Keratinocyte (primary cell): ENCODE measurements at regions not wholly inside any gene's neighbourhood (a gene's known extent, or its start where the extent isn't known, plus 50 kb on each side); places are given as distances from the start of the nearest gene placed in this dataset.

Experiments used
- DNase-seq: peaks from one replicate; pipeline ENCODE4 v3.0.0-alpha.2; 2011; ENCODE audit warnings: low read depth, missing footprints, low spot score
- FAIRE-seq: peaks from 2 replicates; lab custom pipeline; 2011; peaks lifted over from hg19 to GRCh38; lab: Jason Lieb, UNC
- H2AFZ ChIP-seq: 2 replicates; pipeline ENCODE4 v1.6.0; 2012; ENCODE audit warnings: low read length, control low read depth, inconsistent platforms; ENCODE audit not compliant: control insufficient read depth
- H3K27ac ChIP-seq: 2 replicates; pipeline ENCODE4 v1.5.1; 2011; ENCODE audit warnings: low read length; ENCODE audit not compliant: control insufficient read depth, insufficient read depth
- H3K27me3 ChIP-seq: 3 replicates; pipeline ENCODE4 v1.6.0; 2011; ENCODE audit warnings: low read length; ENCODE audit not compliant: control insufficient read depth, insufficient read depth; ENCODE audit errors: extremely low read depth
- H3K36me3 ChIP-seq, 2 experiments: 2 replicates in 1 of 2; 3 replicates in 1 of 2; pipeline ENCODE4 v1.5.1; 2011; ENCODE audit warnings: low read length in 2 of 2, mild to moderate bottlenecking in 1 of 2; ENCODE audit not compliant: control insufficient read depth in 2 of 2, insufficient read depth in 2 of 2; ENCODE audit errors: extremely low read depth in 1 of 2
- H3K4me1 ChIP-seq: 3 replicates; pipeline ENCODE4 v1.5.1; 2011; ENCODE audit warnings: low read length; ENCODE audit not compliant: control insufficient read depth, insufficient read depth; ENCODE audit errors: extremely low read depth
- H3K4me2 ChIP-seq: 3 replicates; pipeline ENCODE4 v1.6.0; 2011; ENCODE audit warnings: low read depth, low read length; ENCODE audit not compliant: control insufficient read depth, insufficient read depth; ENCODE audit errors: extremely low read depth
- H3K4me3 ChIP-seq, 3 experiments: fragments of 200-600 bp in 1 of 3; sonication (generic) in 1 of 3; 2 replicates in 2 of 3; 3 replicates in 1 of 3; pipeline ENCODE4 v1.5.1; 2011 to 2016; ENCODE audit warnings: low read length in 3 of 3, mild to moderate bottlenecking in 3 of 3, control low read depth in 2 of 3, inconsistent platforms in 1 of 3, low read depth in 1 of 3, mixed read lengths in 1 of 3, mixed run types in 1 of 3, moderate library complexity in 1 of 3; ENCODE audit not compliant: control insufficient read depth in 2 of 3, insufficient read depth in 2 of 3; ENCODE audit errors: extremely low read depth in 1 of 3
- H3K79me2 ChIP-seq: 2 replicates; pipeline ENCODE4 v1.6.0; 2012; ENCODE audit warnings: low read length; ENCODE audit not compliant: control insufficient read depth, insufficient read depth
- H3K9ac ChIP-seq: 3 replicates; pipeline ENCODE4 v1.6.0; 2011; ENCODE audit warnings: low read length; ENCODE audit not compliant: control insufficient read depth, insufficient read depth; ENCODE audit errors: extremely low read depth
- H3K9me1 ChIP-seq: 3 replicates; pipeline ENCODE4 v1.6.0; 2011; ENCODE audit warnings: low read length; ENCODE audit not compliant: control insufficient read depth, insufficient read depth; ENCODE audit errors: extremely low read depth
- H3K9me3 ChIP-seq: 2 replicates; pipeline ENCODE4 v1.5.1; 2012; ENCODE audit warnings: low read depth, low read length; ENCODE audit not compliant: control insufficient read depth
- H4K20me1 ChIP-seq: 3 replicates; pipeline ENCODE4 v1.6.0; 2011; ENCODE audit warnings: low read length; ENCODE audit not compliant: control insufficient read depth, insufficient read depth; ENCODE audit errors: extremely low read depth
- CTCF ChIP-seq, 3 experiments: IDR thresholded peaks in 1 of 3; conservative IDR thresholded peaks in 1 of 3; optimal IDR thresholded peaks in 1 of 3; 2 replicates in 2 of 3; 3 replicates in 1 of 3; pipeline versions ENCODE3 to v1.5.1; 2011; ENCODE audit warnings: low read length in 3 of 3, mild to moderate bottlenecking in 3 of 3, moderate library complexity in 2 of 3, control low read depth in 1 of 3, inconsistent platforms in 1 of 3; ENCODE audit not compliant: insufficient read depth in 2 of 3; ENCODE audit errors: extremely low read depth in 1 of 3
- EZH2 ChIP-seq: IDR thresholded peaks from one replicate; pipeline ENCODE4 v1.6.1; 2012; ENCODE audit warnings: inconsistent platforms, mild to moderate bottlenecking, low read length, moderate library complexity
- dilution Hi-C: fragments of 300-500 bp; cut with MboI; formaldehyde crosslinking; loops from one replicate; pipeline ENCODE4 v1.7.0; 2020; ENCODE audit warnings: low sequenced_read_pairs; ENCODE audit not compliant: extremely low pct_ligation_motif_present

DNA sequence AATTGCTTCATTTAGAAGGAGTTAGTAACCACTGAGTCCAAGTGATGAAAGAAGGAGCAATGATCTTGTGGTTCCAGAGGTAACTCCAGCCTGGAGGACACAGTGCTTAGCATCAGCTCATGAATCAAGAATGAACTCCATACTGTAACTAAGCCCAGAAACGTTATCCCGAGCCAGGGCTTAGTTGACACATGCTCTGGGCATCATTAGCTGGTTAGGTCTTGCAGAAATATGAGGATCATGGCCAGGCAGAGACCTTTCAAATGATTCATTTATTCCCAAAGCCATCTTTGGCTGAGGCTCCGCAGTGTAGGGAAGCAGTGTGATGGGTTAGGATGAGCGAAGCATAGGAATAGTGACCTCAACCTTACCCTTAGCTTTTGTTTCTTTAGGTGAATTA is 277.4 kb downstream of the FAM76B start:
- no peaks in the 10 kb centered on the region for H3K79me2 ChIP-seq
- peak overlapping the region; percentile 83 for H3K27ac ChIP-seq
- no peak for TF ChIP-seq CTCF (optimal IDR thresholded peaks at IDR 0.05 in 1 of 3, IDR thresholded peaks at IDR 0.05 in 1 of 3, conservative IDR thresholded peaks at IDR 0.05 in 1 of 3; ENCODE audit: extremely low read depth in 1 of 3, insufficient read depth in 2 of 3, low read length in 3 of 3)
- TF ChIP-seq EZH2 = no peak
- H2AFZ ChIP-seq = no peak overlapping the region
- no peaks in the 10 kb centered on the region for H4K20me1 ChIP-seq
- peak overlapping the region; percentile 39 for H3K9ac ChIP-seq
- dilution Hi-C loops = no loop called here
- H3K4me1 ChIP-seq = peaks cover 60% of the 10 kb centered on the region
- DNase-seq (no peak), FAIRE-seq (peak; percentile 93)
- H3K27me3 ChIP-seq = no peaks in the 10 kb centered on the region
- no peaks in the 10 kb centered on the region for H3K9me1 ChIP-seq
- H3K4me3 ChIP-seq = peak overlapping the region in 1 of 3 experiments; percentile 34
- peak overlapping the region; percentile 64 for H3K4me2 ChIP-seq
- H3K9me3 ChIP-seq = no peaks in the 10 kb centered on the region
- H3K36me3 ChIP-seq = no peaks in the 10 kb centered on the region

GRCh38 chr11:95508219-95508890 is 277.4 kb upstream of the SESN3 start:
- H3K9ac ChIP-seq = no peak overlapping the region
- H3K4me2 ChIP-seq = no peak overlapping the region
- no peak overlapping the region for H3K27ac ChIP-seq
- H3K79me2 ChIP-seq = no peaks in the 10 kb centered on the region
- no peak overlapping the region for H3K4me3 ChIP-seq
- H4K20me1 ChIP-seq = no peaks in the 10 kb centered on the region
- no peaks in the 10 kb centered on the region for H3K9me1 ChIP-seq
- no peak overlapping the region for H2AFZ ChIP-seq
- H3K36me3 ChIP-seq = no peaks in the 10 kb centered on the region
- H3K27me3 ChIP-seq = no peaks in the 10 kb centered on the region
- no peak for FAIRE-seq
- no peaks in the 10 kb centered on the region for H3K9me3 ChIP-seq
- H3K4me1 ChIP-seq = peaks cover 30% of the 10 kb centered on the region
- no peak for TF ChIP-seq EZH2
- TF ChIP-seq CTCF (optimal IDR thresholded peaks at IDR 0.05 in 1 of 3, IDR thresholded peaks at IDR 0.05 in 1 of 3, conservative IDR thresholded peaks at IDR 0.05 in 1 of 3; ENCODE audit: extremely low read depth in 1 of 3, insufficient read depth in 2 of 3, low read length in 3 of 3) = no peak
- DNase-seq = no peak
- dilution Hi-C loops = no loop called here
